ENCODE measurements at regions not wholly inside any gene's neighbourhood (a gene's known extent, or its start where the extent isn't known, plus 50 kb on each side); places are given as distances from the start of the nearest gene placed in this dataset.

DNA sequence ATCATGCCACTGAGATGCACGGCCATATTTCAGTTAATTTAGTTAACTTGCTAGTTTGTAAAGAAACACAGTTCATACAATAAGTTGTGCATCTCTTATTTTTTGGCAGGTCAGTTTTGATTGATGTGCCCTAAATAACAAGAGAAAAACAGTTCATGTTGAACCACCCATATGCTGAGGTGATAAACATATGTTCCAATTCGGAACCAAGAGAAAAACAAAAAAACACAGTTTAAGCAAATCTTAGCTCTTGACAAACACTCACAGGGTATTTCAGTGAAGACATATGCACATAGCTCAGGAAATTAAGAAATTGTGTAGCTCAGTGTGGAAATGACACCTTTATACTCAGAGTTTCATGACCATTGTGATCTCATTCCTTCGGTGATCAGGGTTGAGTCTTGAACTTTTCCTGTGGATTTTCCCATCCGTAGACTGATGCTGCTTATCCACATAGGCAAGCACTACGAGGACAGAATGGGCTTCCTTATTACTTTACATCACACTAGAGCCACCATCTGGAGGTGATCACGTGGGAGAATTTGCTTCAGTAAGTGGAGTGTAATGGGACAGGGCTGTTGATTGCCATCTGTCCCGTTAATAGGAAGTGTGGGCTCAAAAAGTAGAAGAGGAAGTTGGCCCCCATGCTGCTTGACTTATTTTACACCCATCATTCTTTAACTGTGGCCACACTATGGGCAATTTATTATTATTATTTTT lies 773.0 kb downstream of the MTRR start:
- DNase-seq (ENCODE audit: low spot score): no peak

DNA sequence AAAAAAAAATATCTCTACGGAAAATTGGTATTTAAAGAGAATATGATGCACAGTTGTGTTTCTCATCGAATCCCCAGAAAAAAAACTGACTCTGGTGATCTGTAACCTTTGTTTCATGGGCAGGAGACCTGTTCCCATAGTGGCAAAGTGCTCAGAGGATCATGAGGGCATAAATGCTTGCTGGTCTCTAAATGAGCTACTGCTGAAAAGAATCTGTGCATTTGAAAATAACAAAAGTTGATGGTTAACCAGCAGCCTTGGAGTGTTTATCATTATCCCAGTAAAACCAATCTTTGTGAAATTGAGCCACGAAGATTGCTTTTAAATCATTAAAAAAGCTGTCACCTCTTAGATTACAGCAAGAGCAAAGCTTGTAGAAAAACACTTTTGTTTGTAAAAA lies 775.4 kb downstream of the MTRR start:
- DNase-seq (ENCODE audit: low spot score): no peak

DNA sequence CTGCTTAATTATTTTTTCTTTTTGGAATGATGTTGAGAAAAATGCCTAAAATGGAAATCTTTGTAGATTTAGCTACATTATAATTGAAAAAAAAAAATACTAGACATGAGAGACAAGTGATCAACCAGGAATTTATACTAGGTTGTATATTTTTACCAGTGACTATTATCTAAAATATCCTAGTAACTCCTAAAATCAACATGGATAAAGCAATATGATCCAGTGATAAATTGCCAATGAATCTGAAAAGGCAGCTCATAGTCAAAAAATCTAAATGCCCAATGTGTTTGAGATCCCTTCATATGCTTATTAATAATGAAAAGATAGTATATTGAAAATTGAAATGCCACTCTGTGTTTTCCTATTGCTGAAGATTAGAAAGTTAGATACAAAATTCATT lies 778.2 kb downstream of the MTRR start:
- DNase-seq (ENCODE audit: low spot score): no peak

DNA sequence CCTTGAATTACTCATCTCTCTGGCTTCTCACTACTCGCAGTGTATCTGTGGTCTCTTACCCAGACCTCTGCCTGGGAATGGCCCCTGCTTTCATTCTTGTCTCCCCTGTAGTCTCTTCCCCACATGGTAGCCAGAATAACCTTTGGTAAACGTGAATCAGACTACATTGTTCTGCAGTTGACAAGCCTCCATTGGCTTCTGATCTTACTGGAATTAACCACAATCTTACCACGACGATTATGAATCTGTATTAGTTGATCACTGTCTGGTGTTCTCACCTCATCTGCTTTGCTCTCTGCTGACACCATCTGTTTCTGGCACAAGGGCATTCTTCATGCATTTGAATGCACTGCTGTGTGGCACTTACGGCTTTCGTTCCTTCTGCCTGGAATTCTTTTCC lies 781.2 kb downstream of the MTRR start:
- DNase-seq (ENCODE audit: low spot score): no peak

DNA sequence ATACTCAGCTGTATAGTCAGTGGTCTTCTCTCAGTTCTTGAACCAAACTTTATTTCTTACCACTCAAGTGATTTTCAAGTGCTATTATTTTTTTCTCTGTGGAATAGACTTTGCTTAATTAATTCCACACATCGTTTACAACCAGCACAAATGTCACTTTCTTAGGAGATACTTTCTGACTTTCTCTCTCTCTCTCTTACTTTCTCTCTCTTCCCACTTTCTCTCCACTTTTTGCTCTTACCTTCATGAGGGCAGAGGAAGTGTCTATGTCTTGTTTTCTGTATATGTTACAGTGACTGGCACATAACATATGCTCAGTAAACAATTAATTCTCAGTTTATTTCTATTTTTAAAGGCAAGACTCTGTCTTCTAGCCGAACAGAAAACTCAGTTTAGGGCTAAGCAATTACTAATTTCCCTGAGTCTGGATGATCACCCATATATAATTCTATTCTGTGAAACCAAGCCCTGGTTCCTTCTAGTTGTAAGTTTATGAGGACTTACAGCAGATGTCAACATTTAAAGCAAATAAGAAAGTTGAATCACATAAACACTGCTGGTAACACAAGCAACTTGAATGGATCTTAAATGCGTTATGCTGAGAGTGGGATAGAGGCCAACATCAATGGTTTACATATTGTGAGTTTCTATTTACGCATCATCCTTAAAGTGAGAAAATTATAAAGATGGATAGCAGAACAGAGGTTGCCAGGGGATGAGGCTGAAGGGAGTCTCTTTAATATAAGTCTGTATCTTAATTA lies 791.4 kb downstream of the MTRR start:
- no peak for DNase-seq (ENCODE audit: low spot score)

DNA sequence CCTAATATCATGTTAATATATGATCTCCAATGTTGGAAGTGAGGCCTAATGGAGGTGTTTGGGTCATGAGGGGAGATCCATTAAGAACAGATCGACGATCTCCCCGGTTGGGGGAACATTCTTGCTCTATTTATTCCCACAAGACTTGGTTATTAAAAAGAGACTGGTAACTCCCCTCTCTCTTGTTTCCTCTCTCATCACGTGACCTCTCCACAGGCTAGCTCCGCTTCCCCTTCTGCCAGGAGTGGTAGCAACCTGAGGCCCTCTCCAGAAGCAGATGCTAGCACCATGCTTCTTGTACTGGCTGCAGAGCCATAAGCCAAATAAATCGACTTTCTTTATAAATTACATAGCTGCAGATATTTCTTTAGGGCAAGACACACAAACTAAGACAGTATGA lies 794.4 kb downstream of the MTRR start:
- DNase-seq (ENCODE audit: low spot score): no peak

DNA sequence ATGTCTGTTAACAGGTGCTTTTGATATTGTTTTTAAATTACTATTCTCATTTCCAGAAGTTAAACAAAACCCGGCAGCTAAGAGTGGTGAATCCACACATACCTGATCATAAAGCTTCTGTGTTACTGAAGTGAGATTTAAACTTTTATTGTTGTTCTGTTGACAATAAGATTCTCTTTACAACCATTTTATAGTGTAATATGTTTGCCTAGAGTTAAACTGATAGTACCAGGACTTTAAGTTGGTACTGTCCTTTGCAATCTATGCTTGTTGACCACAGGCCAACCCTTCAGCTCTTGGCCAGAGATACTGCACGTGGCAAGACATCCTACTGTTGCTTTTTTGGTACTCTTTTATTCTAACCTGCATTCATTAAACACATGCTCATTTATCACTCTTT lies 806.2 kb downstream of the MTRR start:
- no peak for DNase-seq (ENCODE audit: low spot score)

DNA sequence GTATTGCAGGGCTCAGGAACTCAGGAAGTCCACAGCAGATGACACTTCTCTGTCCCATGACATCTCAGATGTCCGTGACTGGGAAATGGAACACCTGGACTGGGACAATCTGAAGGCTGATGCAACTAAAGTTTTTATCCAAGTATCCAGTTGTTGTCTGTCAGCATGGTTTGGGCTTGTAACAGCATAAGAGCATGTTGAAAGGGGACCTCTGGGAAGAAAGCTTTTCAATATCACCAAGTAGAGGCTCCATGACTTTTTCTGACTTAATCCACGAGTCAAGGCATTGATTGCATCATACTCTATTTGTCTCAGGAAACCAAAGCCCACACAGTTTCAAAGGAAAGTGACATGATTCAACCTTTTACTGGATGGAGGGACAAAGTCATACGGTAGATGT lies 807.7 kb downstream of the MTRR start:
- DNase-seq (ENCODE audit: low spot score): no peak

DNA sequence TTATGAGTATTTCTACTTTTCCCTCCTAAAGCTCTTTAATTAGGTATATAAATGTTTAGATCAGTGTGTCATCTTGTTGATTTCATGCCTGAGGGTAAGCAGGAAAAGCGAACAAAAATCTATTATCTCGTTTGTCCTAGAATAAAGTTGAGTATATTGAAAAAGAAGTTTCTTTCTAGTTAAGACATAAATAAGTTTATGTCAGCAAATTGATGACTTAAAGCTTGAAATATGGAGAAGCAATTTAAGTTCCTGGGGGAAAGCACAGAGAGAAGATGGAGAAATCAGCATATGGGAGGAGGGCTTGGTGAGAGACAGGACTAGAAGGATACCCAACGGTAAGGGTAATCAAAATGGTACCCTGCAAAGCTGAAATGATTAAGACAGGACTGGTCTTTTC lies 813.4 kb downstream of the MTRR start:
- no peak for DNase-seq (ENCODE audit: low spot score)

DNA sequence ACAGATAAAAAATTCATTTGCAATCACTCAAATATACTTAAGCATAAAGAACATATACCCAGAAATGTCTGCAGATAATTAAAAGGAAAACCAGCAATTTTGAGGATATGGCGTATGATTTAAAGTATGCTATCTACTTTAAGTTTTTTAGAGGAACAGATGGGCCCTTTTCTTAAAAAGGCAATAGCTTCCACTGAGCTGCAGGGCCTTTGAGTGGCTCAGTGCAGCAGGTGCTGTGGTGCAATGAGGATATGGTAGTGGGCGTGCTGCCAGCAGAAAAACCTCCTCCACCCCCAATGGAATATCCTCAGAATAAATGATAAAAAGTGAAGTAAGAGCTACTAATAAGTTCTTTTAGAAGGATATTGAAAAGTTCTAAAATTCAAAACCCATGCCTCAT lies 814.5 kb downstream of the MTRR start:
- DNase-seq (ENCODE audit: low spot score): no peak

DNA sequence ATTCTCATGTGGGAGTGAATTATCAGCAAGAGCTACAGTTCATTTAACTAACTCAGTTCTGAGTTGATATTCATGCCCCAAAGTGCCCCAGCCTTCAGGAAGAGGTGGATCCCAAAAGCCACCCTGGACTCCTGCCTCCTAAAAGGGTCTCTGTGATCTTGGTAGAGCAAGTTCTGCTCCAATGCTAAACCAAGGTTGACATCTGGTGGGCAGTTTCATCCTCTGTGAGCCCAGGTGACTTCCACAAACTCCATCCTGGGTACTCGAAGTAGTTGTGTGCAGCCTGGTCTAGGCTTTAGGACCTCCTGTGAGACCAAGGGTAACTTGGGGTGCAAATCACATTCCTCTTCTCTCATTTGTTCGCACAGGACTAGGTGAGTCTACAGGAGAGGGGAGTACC lies 816.8 kb downstream of the MTRR start:
- no peak for DNase-seq (ENCODE audit: low spot score)

DNA sequence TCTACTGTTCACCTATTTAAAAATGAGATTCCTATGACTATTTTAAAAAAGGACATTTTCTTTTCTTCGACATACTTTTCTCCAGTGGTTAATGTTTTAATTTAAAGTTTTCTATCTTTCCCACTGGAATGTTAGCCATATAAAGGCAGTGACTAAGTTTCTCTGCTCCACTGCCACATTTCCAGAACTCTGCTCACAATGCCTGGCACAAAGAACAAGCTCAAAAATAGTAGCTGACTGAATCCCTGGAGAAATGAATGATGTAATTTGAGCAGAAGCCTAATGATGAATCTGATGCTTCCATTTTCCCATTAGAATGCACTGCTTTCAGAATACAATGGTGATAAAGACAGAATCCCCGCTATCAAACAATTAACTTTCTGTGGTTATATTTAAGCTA lies 817.8 kb downstream of the MTRR start:
- no peak for DNase-seq (ENCODE audit: low spot score)

DNA sequence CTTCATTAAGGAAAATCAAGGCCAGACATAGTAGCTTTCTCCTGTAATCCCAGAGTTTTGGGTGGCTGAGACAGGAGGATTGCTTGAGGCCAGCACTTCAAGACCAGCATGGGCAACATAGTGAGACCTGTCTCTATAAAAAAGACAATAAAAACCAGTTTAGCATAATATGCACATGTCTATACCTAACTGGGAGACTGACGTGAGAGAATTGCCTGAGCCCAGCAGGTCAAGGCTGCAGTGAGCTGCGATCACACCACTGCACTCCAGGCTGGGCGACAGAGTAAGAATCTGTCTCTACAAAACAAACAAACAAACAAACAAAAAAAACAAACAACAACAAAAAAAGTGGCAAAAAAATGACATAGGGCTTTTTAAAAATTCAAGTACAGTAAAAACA lies 820.8 kb downstream of the MTRR start:
- DNase-seq (ENCODE audit: low spot score): no peak

DNA sequence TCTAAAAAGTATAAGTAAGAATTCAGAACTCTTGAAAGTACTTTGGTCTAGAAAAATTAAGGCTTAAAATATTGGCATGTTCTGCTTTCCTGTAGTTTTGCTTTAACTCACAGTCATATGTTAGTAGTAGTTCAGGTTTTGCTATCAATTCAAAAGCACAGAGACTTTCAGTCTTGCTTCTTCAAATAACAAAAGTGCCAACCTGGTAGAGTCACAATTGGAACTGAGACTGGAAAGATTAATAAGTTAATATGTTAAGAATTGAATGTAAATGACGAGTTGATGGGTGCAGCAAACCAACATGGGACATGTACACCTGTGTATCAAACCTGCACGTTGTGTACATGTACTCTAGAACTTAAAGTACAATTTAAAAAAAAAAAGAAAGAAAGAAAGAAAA lies 822.3 kb downstream of the MTRR start:
- no peak for DNase-seq (ENCODE audit: low spot score)

DNA sequence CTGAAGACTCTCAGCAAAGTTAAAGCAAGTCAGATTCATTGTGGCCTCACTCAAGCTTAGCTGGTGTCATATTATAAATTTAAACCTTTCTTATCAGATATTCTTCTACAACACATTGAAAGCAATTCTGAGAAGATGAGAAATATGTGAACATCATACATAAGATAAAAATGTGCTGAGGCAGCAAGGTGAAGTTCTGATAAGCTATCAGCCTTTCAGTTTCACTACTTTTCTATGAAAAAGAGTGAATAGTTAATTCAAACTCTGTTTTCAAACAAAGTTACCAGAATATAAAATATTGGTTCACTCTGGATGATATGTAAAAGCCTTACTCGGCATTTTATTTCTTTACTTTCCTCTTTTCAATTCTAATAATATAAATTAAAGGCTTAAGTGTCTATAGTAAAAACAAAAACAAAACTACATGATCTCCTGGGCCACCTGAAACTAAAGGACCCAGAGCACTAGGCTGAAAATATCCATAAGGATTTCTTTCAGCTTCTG lies 824.4 kb downstream of the MTRR start:
- no peak for DNase-seq (ENCODE audit: low spot score)

DNA sequence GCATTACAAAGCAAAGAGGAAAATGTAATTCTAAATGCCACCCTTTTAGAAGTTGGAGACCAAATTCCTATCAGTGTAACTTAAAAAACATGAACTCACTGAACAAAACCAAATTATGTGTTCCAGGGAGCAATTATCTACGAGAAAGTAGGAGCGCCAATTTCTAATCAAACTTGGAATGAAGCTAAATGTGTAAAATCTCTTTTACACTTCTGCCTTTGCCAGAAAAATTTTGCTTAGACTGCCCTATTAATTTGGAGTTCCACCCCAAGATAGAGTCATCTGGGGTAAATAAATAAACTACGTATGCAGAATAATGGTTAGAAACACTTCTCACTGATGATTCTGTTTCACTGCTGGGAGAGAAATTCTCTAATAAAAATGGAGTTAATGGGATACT lies 825.6 kb downstream of the MTRR start:
- no peak for DNase-seq (ENCODE audit: low spot score)

DNA sequence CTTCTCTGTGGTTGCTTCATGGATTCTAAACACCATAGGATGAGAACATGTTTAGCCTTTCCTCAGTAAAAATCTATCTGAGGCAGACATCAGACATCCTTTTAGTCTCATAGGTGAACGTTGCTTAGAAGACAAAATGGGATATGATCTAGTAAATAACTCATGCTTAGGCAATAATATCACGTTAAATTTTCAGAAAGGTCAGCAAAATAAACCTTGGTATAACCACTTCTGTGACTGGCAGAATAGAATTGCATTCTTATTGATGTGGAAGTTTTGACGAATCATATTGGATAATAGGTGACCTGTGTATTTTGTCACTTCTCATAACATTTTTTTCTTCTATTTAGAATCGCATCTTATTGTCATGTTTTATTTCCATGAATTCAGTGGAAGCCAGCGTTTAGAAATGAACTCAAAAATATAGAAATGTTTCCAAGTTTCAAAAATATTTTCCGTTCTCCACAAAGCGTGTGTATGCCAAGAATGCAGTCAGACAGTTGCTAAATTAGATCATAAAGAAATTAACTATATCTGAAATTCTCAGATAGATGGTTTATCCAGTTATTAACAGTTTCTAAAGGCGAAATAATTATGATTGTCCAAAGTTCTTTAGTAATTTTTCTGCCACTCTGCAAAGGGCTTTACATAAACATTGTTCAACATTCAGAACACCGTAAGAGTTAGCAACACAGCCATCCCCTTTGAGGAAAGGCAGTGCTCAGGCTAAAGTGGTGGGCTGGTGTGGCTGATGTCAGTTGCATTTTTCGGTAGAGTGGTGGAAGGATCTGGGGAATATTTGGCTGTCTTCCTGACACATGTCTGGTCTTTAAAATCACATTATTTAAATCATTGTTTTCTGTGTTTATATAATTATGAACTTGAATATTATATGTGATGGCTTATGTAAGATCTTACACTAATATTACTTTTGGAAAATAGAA lies 827.2 kb downstream of the MTRR start:
- no peak for DNase-seq (ENCODE audit: low spot score)

DNA sequence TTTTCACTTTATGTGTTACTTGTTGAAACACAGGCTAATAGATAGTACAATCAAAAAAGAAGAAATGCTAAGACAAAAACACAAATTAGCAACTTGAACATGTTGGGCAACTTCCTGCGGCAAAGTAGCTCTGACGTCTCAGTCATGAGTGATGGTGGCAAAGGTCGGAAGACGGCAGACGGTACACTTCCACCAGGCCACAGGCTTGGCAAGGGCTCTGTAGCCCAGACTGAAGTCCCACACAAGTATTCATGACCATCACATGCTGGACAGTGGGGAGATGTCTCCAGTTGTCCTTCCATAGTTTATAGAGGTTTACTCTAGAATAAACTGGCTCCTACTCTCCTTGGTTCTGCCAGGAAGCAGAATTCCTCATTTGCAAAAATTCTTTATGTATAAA lies 831.3 kb downstream of the MTRR start:
- no peak for DNase-seq (ENCODE audit: low spot score)

DNA sequence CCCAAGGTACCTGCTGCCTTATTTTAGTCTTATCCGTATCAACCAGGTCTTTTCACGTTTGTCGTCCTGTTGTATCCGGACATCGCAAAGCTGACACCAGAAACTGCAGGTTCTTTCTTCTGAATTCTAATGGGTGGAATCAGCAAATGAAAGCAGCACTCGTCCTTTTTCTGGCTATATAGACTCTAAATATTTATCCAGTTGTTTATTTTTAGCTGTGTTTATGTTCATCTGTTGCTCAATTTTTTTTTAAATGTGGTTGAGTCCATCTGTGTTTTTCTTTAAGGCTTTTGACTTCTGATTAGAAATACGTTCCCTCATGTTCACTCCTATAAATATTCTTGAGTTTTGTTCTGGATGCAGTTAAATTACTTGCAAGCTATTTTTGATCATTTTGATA lies 831.7 kb downstream of the MTRR start:
- no peak for DNase-seq (ENCODE audit: low spot score)

DNA sequence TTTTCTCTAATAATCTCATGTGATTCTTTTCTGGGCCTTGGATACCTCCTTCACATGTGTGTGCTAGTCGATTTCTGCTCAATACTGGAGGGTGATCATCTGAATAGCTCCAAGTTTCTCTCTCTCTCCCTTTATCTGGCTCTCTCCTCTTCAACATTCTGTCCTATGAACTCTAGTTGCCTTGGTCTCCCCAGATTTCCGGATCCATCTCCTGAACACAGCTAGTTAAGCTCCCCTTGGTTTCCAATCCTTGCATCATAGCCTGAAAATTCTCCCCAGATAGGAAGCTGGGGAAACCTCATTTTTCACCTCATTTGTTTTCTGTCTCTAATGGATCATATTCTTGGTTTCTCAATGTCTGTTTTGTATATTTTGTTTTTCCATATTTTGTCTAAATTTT lies 832.3 kb downstream of the MTRR start:
- no peak for DNase-seq (ENCODE audit: low spot score)

DNA sequence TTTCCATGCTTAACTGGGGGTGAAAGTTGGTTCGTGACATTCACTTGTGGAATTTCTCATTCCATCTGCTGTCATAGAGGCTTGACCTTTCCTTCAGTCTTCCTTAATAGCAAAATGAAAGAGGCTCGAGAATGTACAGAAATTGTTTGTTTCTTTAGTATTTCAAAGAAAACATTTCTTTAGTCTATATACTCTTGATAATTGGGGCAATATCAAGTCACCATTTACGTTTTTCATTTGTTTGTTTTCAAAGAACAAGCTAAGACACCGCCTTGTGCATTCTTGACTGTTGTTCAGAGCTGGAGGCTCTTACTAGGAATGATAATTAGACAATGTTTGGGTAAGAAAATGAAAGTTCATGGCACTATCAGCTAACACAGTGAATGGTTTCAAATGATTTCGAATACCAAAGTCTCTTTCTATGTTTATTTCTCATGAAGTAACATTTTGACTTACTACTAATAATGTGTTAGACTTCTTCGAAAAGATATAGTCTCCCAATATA lies 835.4 kb downstream of the SEMA5A start:
- no peak for DNase-seq (ENCODE audit: low spot score)

DNA sequence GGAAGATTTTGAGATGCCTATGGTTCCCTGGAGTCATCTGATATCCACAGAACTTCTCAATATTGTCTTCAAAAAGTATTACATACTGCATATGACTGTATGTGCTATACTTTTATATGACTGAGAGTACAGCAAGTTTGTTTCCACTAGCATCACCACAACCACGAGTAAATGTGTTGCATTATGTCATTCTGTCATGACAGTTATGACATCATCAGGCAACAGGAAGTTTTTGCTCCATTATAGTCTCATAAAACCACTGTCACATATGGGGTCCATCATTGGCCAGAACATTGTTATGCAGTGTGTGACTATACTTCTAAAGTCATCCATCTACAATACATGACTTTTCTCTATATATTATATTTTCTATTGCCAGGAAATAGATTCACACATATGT lies 831.7 kb downstream of the SEMA5A start:
- no peak for DNase-seq (ENCODE audit: low spot score)
